Testis (tissue), 2 donors: ENCODE measurements at regions not wholly inside any gene's neighbourhood (a gene's known extent, or its start where the extent isn't known, plus 50 kb on each side); places are given as distances from the start of the nearest gene placed in this dataset.

Experiments
- CTCF ChIP-seq, 3 experiments: fragments of 450-650 bp in 2 of 3; fragments of 200-600 bp in 1 of 3; sonication (generic) in 1 of 3; IDR thresholded peaks; one replicate each; pipeline ENCODE4 v1.5.1; 2016 to 2019; ENCODE audit warnings: antibody characterized with exemption in 3 of 3, mild to moderate bottlenecking in 2 of 3, moderate library complexity in 1 of 3
- POLR2A ChIP-seq: fragments of 450-650 bp; IDR thresholded peaks from one replicate; pipeline ENCODE4 v1.6.1; 2017; ENCODE audit warnings: antibody characterized with exemption, mild to moderate bottlenecking, moderate library complexity

- TF ChIP-seq POLR2A (no peak), CTCF (IDR thresholded peaks at IDR 0.05) (no peak)
These were observed 199.2 kb downstream of the OTOL1 start for GRCh38 chr3:161695811-161696210.
